ENCODE measurements at regions not wholly inside any gene's neighbourhood (a gene's known extent, or its start where the extent isn't known, plus 50 kb on each side); places are given as distances from the start of the nearest gene placed in this dataset.

DNA sequence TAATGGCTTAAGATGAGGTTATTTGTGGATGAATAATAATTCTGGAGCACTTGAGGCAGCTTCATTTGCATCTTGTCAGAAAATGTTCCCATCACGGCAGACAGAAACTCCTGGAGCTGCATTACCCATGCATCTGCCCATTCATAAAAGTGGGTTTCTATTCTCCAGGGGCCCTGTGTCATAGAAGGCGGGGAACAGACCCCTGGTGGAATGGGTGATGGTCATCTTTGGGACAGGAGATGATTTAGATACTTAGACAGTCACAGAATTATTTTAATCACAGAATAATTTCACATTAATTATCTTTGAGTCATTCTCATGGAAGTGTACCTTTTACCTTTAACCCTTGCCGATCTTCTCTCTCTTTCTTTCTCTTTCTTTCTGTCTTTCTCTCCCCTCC, 980.7 kb upstream of the TMEM132C start:
- intact Hi-C loops (cut with DNase I), result no loop called here
- ATAC-seq, result no peak

DNA sequence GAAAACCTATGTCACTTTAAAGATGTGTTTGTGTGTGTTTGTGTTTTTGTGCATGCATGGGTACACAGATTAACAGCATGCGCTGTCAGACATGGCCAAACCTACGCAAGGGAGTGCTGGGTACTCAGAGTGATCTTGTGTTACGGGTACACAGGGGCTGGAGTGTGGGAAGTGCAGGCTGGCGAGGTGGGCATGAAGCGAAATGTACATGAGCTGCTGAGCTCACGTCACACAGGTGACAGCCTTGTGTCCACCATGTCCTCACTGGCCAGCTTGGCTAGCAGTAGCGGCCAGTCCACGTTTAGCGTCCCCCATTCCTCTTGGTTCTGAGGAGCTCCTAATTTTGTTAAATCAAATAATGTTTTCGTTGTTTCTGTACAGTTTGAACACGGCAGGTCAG, 979.7 kb upstream of the TMEM132C start:
- no peak for DNase-seq (ENCODE audit: missing footprints)
- intact Hi-C loops (cut with DNase I), result no loop called here

More for the DNA sequence above, 980.7 kb upstream of the TMEM132C start:
- DNase-seq (ENCODE audit: missing footprints), result no peak

DNA sequence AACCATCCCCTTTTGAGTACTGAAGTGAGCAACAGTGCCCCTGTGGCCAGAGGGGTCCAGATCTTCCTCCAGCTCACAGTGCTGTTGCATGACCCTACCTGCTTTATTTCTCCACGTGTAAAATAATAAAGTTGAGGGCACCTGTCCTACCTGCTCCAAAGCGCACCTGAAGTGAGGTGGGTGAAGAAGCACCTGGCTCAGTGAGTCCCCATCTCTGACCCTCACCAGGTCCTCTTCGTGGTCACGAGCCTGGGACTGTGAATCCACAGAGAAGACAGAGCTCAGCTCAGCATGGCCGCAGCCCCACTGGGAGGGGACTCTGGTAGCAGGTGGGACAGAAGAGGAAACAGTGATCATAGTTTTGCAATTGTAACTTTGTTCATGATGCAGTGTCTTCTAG, 976.7 kb upstream of the TMEM132C start:
- ATAC-seq (no peak), DNase-seq (ENCODE audit: missing footprints) (no peak)
- intact Hi-C loops (cut with DNase I), result loop anchor here (5.0 kb wide), 1 partner anchor 183 kb away; no protein-coding TSS in a partner anchor

More for the DNA sequence above, 979.7 kb upstream of the TMEM132C start:
- no peak for ATAC-seq

DNA sequence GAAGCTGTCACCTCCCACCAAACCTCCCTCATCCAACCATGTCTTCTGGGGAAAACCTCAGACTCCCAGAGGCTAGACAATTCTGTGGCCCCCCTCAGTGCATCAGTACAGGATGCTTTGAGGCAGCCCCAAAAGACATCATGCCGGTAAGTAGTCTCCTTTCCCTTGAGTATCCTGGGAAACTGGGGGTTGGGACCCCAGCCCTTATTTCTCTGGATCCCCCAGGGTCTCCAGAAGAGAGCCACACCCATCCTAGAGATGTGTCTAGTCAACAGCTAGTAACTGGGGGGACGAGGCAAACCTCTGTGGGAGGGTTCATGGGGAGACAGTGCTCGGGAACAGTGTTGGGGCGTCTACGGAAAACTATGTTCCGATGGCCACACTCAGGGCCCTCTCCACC, 974.2 kb upstream of the TMEM132C start:
- DNase-seq (ENCODE audit: missing footprints) (no peak), ATAC-seq (no peak)
- intact Hi-C loops (cut with DNase I), result loop anchor here (5.0 kb wide), 1 partner anchor 185 kb away; no protein-coding TSS in a partner anchor

DNA sequence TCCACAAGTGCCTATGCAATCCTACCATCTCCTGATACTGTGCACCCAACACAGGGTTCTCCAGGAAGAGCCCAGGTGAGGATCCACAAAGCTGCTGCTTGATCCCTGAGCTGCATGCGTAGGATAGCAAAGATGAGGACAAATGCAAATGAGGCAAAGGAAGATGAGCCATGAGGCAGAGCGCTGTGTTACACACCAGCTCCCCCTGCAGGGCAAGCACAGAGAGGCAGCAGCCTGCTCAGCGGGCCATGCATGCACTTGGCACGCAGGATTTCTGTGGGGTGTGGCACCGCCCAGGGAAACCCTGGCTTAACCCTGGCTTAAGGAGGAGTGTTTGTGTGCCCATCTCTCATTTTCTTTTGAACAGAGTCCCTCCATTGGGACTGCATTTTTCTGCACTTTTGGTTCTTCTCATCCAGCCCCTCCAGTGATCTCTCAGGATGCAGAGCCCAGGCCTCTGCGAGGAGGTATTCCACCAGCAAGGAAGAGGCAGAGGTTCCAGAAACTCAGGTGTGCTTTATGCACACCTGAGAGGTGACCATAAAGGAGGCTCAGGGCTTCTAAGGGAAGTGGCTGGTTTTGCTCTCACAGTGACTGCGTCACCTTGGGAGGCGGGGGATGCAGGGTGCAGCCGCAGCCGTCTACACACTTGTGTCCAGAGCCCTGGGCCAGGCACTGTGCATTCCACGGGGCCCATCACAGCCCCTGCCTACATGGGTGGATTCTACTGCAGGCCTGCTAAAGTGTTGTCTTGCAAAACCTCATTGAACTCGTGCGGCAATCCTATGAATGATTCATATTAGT, 973.3 kb upstream of the TMEM132C start:
- DNase-seq (ENCODE audit: missing footprints) (peak; percentile 71), ATAC-seq (peak; percentile 48)
- intact Hi-C loops (cut with DNase I), result loop anchor here (5.0 kb wide), 1 partner anchor 186 kb away; no protein-coding TSS in a partner anchor

DNA sequence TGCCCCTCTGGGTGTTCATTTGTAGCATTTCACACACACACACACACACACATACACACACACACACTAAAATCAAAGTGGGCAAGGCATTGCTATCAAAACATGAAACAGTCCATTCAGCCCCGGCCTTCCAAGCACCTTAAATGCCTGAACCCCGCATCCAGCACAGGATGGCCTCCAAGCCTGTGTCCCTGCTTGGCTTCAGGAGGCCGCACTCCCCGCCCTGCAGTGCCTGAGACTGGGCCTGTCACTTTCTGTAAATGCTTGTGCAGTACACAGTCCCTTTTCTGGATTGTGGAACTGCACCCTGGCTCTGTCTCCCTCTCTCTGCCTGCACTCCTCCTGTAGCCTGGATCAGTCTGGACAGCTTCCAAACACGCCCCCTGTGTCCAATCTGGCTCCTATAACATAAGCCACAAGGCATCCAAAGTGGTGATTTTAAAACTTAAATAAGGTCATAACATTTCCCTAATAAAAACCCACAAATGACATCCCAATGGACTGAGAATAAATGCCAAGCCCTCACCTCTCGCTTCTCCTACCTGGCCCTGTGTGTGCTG, 972.2 kb upstream of the TMEM132C start:
- intact Hi-C loops (cut with DNase I), result loop anchor here (5.0 kb wide), 1 partner anchor 187 kb away; no protein-coding TSS in a partner anchor
- DNase-seq (ENCODE audit: missing footprints) (no peak), ATAC-seq (no peak)

DNA sequence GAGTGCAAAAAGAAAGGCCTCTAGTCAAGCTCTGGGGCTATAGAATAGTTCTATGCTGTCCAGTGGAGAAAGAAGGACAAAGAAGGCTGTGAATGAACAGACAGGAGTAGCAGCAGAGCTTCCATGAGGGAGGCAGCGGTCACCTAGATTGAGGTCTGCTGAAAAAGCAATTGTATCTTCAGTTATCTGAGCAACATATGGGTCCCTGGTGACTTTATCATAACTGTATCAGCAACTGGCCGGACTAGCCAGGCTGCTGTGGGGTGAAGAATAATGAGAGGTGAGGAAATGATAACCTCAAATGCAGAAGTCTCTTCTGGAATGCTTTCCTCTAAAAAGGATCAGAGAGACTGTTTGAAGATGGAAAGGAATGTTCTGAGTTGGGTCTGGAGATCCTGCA, 971.3 kb upstream of the TMEM132C start:
- intact Hi-C loops (cut with DNase I), result no loop called here
- DNase-seq (ENCODE audit: missing footprints), result no peak

DNA sequence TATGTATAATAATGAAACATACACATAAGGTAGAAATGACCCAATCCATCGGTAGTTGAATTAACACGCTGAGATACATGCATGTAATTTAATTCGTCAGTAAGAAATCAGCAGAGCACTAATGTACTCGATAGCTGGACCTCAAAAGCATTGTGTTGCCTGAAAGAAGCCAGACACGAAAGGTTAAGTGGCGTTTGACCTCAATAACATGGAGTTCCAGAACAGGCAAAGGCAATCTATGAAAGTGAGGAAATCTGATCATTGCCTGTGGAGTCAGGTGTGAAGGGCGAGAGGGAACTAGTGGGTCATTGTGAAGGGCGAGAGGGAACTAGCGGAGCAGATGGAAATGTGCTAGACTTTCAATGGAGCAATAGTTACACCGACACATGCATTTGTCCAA, 970.4 kb upstream of the TMEM132C start:
- DNase-seq (ENCODE audit: missing footprints) (no peak), ATAC-seq (no peak)
- intact Hi-C loops (cut with DNase I), result no loop called here

More for the DNA sequence above, 971.3 kb upstream of the TMEM132C start:
- ATAC-seq, result no peak

DNA sequence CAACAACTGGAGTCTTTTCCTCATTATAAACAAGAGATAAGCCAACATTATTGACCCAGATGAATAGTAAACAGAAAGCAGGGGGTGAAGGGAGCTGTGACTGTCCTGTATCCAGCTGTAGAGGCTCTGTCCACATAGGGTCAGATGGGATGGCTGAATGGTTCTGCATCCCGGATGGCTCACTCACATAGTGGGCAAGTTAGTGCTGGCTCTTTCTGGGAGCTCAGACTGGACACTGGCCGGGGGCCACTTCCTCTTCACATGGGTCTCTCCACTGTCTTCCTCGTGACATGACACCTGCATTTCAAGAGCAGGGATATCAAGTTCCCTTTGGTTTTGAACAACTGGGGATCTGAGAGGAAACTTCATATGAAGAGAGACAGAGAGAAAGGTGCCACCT, 969.6 kb upstream of the TMEM132C start:
- intact Hi-C loops (cut with DNase I), result no loop called here
- ATAC-seq, result no peak
- no peak for DNase-seq (ENCODE audit: missing footprints)

DNA sequence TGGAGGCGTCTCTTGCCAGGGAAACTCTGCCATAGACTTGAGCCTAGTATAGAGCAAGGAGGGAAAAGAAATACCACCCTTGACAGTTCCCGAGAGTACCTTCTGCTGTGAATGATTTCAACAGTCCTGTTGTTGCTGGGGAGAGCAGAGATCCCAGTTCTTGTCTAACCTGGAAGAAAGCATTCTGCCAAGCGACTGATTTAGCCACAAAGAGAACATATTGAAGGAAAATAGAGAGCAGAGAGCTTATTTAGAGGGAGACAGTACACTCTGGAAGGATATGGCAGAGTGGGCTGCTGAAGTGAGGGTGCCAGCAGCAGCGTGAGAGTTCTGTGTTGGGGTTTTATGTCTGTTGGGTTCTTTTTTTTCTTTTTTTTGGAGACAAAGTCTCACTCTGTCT, 966.9 kb upstream of the TMEM132C start:
- intact Hi-C loops (cut with DNase I), result no loop called here
- no peak for DNase-seq (ENCODE audit: missing footprints)
- no peak for ATAC-seq

DNA sequence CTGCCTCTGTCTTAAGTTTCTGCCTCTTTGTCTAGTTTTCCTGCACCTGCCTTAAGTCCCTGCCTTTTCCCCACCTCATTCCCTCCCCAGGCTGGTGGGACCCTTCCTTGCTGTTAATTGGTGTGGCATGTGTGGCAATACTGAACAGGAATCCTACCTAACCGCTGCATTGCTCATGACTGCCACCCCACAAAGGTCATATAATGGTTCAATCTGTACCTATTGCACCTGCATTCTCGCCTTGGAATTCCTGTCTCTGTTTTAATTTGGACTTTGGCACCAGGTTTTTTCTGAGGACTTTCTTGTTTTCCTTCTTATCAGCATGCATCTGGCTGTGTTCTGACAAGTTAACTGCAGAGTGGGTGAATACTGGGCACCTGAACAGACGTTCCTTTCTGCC, 966.2 kb upstream of the TMEM132C start:
- no peak for ATAC-seq
- intact Hi-C loops (cut with DNase I), result no loop called here
- no peak for DNase-seq (ENCODE audit: missing footprints)

DNA sequence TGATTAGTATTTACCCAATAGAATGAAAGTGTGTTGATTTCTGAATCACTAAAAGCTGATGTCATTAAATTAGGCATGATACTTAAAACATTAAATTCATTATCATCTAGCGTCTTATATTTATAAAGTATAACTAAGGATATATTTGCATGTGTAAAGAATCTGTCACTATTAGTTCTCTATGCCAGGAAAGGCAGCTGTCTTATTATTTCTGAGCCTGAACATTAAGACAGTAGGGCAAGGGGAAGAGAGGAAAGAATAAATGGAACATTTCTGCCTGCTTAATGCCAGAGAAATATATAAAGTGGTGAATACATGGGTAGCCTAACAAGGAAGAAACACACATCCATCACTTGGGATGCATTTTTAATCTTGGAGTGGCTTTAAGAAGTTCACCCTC, 965.1 kb upstream of the TMEM132C start:
- ATAC-seq (no peak), DNase-seq (ENCODE audit: missing footprints) (no peak)
- intact Hi-C loops (cut with DNase I), result no loop called here

DNA sequence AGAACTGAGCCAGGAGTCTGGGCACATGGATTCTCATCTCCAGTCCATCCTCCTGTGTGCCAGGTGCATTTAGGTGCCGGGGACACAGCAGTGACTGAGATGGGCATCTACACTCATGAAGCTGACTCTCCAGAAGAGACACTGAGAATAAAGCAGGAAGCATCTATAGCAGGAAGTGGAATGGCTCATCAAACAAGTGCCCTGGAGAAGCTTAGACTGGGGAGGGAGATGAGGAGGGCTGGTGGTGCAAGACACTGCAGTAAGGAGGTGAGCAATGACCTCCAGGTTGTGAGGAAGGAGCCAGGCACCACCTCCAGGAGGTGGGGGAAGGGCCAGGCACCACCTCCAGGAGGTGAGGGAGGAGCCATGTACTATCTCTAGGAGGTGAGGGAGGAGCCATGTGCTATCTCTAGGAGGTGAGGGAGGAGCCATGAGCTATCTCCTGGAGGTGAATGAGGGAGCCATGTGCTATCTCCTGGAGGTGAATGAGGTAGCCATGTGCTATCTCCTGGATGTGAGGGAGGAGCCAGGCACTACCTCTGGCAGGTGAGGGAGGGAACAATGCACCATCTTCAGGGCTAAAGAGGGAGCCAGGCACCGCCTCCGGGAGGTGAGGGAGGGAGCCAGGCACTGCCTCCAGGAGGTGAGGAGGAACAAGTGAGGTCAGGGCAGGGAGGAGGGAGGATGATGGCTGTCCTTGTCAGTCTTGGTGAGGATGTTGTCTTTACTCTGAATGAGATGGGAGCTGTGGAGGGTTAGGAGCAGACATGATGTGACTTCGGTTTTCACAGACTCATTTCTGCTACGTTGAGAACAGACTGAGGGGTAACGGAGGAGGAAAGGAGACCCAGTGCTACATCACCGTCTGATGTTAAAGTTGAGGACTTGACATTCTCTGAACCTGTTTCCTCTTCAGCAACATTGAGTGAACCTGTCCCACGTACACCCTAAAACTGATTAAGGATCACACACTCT, 961.9 kb upstream of the TMEM132C start:
- no peak for DNase-seq (ENCODE audit: missing footprints)
- intact Hi-C loops (cut with DNase I), result no loop called here

DNA sequence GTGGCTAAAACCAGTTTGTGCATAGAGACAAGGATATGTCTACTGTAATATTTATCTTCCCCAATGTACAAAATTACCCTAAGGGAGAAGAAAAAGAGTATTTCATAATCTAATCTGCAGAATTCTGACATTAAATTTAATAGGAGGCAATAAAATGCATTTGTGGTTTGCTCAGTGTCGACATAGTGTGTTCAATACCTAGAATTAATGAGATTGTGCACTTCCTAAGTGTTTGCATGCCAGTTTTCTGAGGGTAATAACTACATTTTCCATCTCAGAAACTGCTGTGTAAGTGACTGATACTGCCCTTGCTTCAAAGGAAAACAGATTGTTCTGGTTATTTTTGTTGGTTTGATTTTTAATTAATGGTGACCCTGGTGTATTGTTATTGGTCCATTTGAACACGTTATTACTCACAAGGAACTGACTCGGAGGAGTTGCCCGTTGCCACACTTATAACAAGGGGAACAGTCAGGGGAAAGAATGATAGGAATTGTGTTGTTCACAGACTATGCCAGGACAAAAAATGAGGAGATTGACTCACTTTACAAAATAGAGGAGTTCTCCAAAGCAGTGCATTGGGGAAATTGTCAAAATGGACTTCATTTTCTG, 960.3 kb upstream of the TMEM132C start:
- intact Hi-C loops (cut with DNase I), result no loop called here
- ATAC-seq (no peak), DNase-seq (ENCODE audit: missing footprints) (no peak)

More for the DNA sequence above, 961.9 kb upstream of the TMEM132C start:
- no peak for ATAC-seq

DNA sequence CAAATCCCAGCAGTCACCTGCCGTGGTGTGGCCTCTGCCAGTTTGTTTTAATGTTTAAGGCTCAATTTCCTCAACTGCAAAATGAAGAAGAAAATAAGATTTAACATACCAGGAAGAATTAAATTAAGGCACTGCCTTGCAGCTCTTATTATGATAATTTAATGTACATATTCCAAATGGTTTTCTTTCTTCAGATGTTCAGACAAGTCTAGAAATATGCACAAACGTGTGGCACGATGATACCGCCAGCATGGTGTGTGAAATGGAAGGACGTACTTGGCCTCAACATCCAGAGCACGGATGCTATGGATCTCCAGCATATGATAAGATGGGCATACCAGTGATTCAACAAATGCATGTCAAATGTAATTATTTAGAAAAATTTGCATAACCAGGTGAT, 959.4 kb upstream of the TMEM132C start:
- ATAC-seq (no peak), DNase-seq (ENCODE audit: missing footprints) (no peak)

DNA sequence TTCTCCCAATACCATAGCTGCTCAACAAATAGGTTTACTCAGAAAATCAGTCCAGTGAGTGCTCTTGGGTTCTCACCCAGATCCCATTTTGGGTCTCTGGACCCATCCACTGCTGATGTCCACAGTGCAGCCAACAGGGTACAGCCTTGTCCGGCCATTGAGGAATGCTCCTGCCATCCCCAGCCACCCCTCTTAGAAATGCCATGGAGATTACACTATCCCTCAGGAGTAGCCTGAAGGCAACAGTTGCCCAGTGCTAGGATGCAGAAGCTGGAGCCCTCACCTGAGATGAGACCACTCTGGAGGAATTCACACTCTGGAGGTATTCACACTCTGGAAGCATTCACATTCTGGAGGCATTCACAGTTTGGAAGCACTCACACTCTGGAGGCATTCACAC, 958.8 kb upstream of the TMEM132C start:
- no peak for DNase-seq (ENCODE audit: missing footprints)
- intact Hi-C loops (cut with DNase I), result no loop called here
- ATAC-seq, result no peak

More for the DNA sequence above, 959.4 kb upstream of the TMEM132C start:
- intact Hi-C loops (cut with DNase I), result no loop called here

DNA sequence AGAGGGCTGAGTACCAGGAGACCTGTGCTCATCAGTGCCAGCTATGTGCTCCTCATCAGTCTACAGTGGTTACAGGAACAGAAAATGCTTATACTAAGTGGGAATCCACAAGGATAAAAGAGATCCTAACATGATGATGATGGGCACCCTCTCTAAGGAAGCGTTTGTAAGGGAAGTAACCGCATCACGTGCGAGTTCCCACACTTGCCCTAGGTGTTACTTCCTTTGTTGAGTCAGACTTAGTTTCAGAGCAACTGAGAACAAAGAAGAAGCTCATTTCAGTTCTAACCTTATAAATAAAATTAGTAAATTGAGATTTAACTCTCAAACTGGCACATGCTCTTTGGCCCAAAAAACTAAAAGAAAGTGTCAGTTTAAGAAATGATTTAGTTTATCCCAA, 956.4 kb upstream of the TMEM132C start:
- intact Hi-C loops (cut with DNase I), result no loop called here
- DNase-seq (ENCODE audit: missing footprints) (no peak), ATAC-seq (no peak)

DNA sequence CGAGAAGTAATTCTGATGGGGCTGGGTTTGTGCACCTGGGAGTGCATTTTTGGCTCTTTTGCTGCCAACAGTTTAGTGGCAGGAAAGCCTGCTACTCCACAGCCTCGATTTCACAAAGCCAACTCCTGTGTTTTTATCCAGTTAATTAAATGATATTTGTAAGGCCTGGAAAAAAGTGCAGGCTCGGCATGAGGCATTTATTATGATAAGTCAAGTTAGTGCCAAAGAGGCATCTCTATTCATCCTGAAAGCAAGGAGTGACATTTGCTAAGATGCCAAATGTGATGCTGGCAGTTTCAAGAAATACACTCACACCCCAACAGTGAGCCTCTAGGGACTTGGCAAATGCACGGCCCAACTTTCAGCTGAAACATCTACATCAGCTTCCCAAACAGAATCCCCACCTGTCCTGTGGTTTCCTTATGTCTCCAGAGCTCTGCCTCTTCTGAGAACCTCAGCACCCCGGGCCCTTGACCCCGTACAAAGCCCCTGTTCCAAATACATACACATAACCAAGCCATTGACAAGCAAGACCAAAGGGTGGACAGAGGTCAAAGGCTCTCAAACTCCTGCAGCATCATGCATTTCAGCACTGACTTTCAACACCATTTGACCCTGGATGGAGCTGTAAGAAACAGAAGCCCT, 955.1 kb upstream of the TMEM132C start:
- intact Hi-C loops (cut with DNase I), result no loop called here
- DNase-seq (ENCODE audit: missing footprints) (no peak), ATAC-seq (no peak)
